Endothelial cell of umbilical vein (primary cell): ENCODE measurements at regions not wholly inside any gene's neighbourhood (a gene's known extent, or its start where the extent isn't known, plus 50 kb on each side); places are given as distances from the start of the nearest gene placed in this dataset.

ENCODE experiments used
- BruUV-seq: library from RNA; stranded (reverse); fragments of 400-500 nt; replicated peaks from 2 replicates; lab custom pipeline; 2021; lab: Mats Ljungman, UMichigan
- CTCF ChIA-PET: fragments of 300-600, 350-600 bp; sonication (Branson Sonifier 250); formaldehyde crosslinking; loops from one replicate; lab custom pipeline; 2021; ENCODE audit warnings: antibody characterized with exemption, inconsistent platforms; lab: Charles Lee
- POLR2A ChIA-PET: fragments of 300-600, 350-600 bp; sonication (Branson Sonifier 250); formaldehyde crosslinking; loops from one replicate; lab custom pipeline; 2021; ENCODE audit warnings: antibody characterized with exemption, inconsistent platforms; lab: Charles Lee
- DNase-seq: peaks from one replicate; pipeline ENCODE4 v3.0.0-alpha.2; 2011; ENCODE audit warnings: low read depth, low spot score
- FAIRE-seq: peaks from 2 replicates; lab custom pipeline; 2011; peaks lifted over from hg19 to GRCh38; lab: Jason Lieb, UNC
- H2AFZ ChIP-seq: 2 replicates; pipeline ENCODE4 v1.6.0; 2012; ENCODE audit warnings: low read depth, low read length, control low read depth, inconsistent platforms
- H3K27ac ChIP-seq: 2 replicates; pipeline ENCODE4 v1.5.1; 2011; ENCODE audit warnings: low read depth, mild to moderate bottlenecking, control low read depth, low read length, moderate library complexity; ENCODE audit not compliant: insufficient read depth
- H3K27me3 ChIP-seq, 2 experiments: 2 replicates each; pipeline versions ENCODE4 v1.6.0 to v1.6.1; 2011; ENCODE audit warnings: low read length in 2 of 2, mixed read lengths in 1 of 2; ENCODE audit not compliant: control insufficient read depth in 2 of 2, insufficient read depth in 2 of 2
- H3K36me3 ChIP-seq, 2 experiments: 2 replicates in 1 of 2; 3 replicates in 1 of 2; pipeline ENCODE4 v1.5.1; 2011; ENCODE audit warnings: low read length in 2 of 2, mild to moderate bottlenecking in 1 of 2, moderate library complexity in 1 of 2; ENCODE audit not compliant: control insufficient read depth in 2 of 2, insufficient read depth in 2 of 2; ENCODE audit errors: extremely low read depth in 1 of 2
- H3K4me1 ChIP-seq: 3 replicates; pipeline ENCODE4 v1.5.1; 2011; ENCODE audit warnings: mild to moderate bottlenecking, low read length; ENCODE audit not compliant: control insufficient read depth, insufficient read depth; ENCODE audit errors: extremely low read depth
- H3K4me2 ChIP-seq: 2 replicates; pipeline ENCODE4 v1.6.1; 2011; ENCODE audit warnings: low read length, control low read depth, mixed read lengths; ENCODE audit not compliant: insufficient read depth
- H3K4me3 ChIP-seq, 3 experiments: fragments of 200-600 bp in 1 of 3; sonication (generic), shearing (Covaris generic) in 1 of 3; replicated peaks in 1 of 3; 2 replicates each; pipeline ENCODE4 v1.5.1; 2011 to 2016; ENCODE audit warnings: control low read depth in 3 of 3, low read length in 3 of 3, mild to moderate bottlenecking in 2 of 3, inconsistent platforms in 1 of 3, low read depth in 1 of 3, moderate library complexity in 1 of 3; ENCODE audit not compliant: insufficient read depth in 1 of 3
- H3K79me2 ChIP-seq: 2 replicates; pipeline ENCODE4 v1.6.0; 2012; ENCODE audit warnings: low read length, inconsistent platforms; ENCODE audit not compliant: control insufficient read depth, insufficient read depth
- H3K9ac ChIP-seq: replicated peaks from 2 replicates; pipeline ENCODE3; 2011; ENCODE audit warnings: low read length, control low read depth; ENCODE audit not compliant: insufficient read depth; ENCODE audit errors: extremely low read depth
- H3K9me1 ChIP-seq: replicated peaks from 3 replicates; pipeline ENCODE4 v1.6.0; 2011; ENCODE audit warnings: mild to moderate bottlenecking, low read length; ENCODE audit not compliant: control insufficient read depth, insufficient read depth; ENCODE audit errors: extremely low read depth
- H3K9me3 ChIP-seq: replicated peaks from 2 replicates; pipeline ENCODE4 v1.5.1; 2012; ENCODE audit warnings: low read length, inconsistent platforms; ENCODE audit not compliant: control insufficient read depth, insufficient read depth
- H4K20me1 ChIP-seq: replicated peaks from 2 replicates; pipeline ENCODE3; 2011; ENCODE audit warnings: mild to moderate bottlenecking, low read length; ENCODE audit not compliant: control insufficient read depth, insufficient read depth; ENCODE audit errors: extremely low read depth
- CTCF ChIP-seq, 2 donors: IDR thresholded peaks; 1 replicate in 1 of 2; 2 replicates in 1 of 2; pipeline ENCODE4 v1.5.1; 2011; ENCODE audit warnings: low read length in 2 of 2, mild to moderate bottlenecking in 2 of 2, moderate library complexity in 2 of 2, control low read depth in 1 of 2, inconsistent platforms in 1 of 2, low read depth in 1 of 2; ENCODE audit not compliant: insufficient read depth in 1 of 2; ENCODE audit errors: extremely low read depth in 1 of 2
- EZH2 ChIP-seq: IDR thresholded peaks from 2 replicates; pipeline ENCODE4 v1.6.1; 2012; ENCODE audit warnings: borderline replicate concordance, low read depth, mild to moderate bottlenecking, moderate library complexity, low read length, inconsistent platforms; ENCODE audit not compliant: severe bottlenecking
- FOS ChIP-seq: IDR thresholded peaks from 2 replicates; pipeline ENCODE4 v1.6.1; 2011; ENCODE audit warnings: mild to moderate bottlenecking, low read length, moderate library complexity, borderline replicate concordance; ENCODE audit not compliant: insufficient read depth
- GATA2 ChIP-seq: IDR thresholded peaks from 2 replicates; pipeline ENCODE4 v1.7.0; 2011; ENCODE audit warnings: low read depth, mild to moderate bottlenecking, moderate library complexity, mixed read lengths, low read length; ENCODE audit not compliant: insufficient read length, insufficient read depth
- JUN ChIP-seq: IDR thresholded peaks from 2 replicates; pipeline ENCODE4 v1.6.1; 2011; ENCODE audit warnings: borderline replicate concordance, low read depth; ENCODE audit not compliant: insufficient read length, insufficient read depth
- MAX ChIP-seq: IDR thresholded peaks from 2 replicates; pipeline ENCODE4 v1.6.1; 2011; ENCODE audit not compliant: insufficient read depth, insufficient read length
- MYC ChIP-seq: IDR thresholded peaks from one replicate; pipeline ENCODE4 v1.6.1; 2011; ENCODE audit warnings: mild to moderate bottlenecking, low read depth, low read length
- POLR2A ChIP-seq: IDR thresholded peaks from 2 replicates; pipeline ENCODE4 v1.6.1; 2012; ENCODE audit warnings: low read depth, mild to moderate bottlenecking, control low read depth, low read length
- POLR2AphosphoS5 ChIP-seq: IDR thresholded peaks from 2 replicates; pipeline ENCODE4 v1.6.1; 2012; ENCODE audit warnings: low read depth, mild to moderate bottlenecking, control low read depth, low read length, moderate library complexity; ENCODE audit not compliant: insufficient read depth
- dilution Hi-C: fragments of 300-500 bp; cut with MboI; formaldehyde crosslinking; loops from one replicate; pipeline ENCODE4 v1.15.0; 2019; ENCODE audit warnings: low sequenced_read_pairs; ENCODE audit not compliant: extremely low pct_ligation_motif_present
- intact Hi-C: fragments of 100-400 bp; cut with micrococcal nuclease; formaldehyde crosslinking; loops from one replicate; pipeline ENCODE4 v1.10.0; 2022

- no peak for FAIRE-seq
- POLR2A ChIA-PET = no interaction called here
- no peaks in the 10 kb centered on the region for H3K4me1 ChIP-seq
- no peaks in the 10 kb centered on the region for H3K9me1 ChIP-seq
- no peak overlapping the region for H3K9ac ChIP-seq
- CTCF ChIA-PET = interaction anchor here (1.5 to 1.6 kb wide), 2 partner anchors 8 to 32 kb away, joined by 3 read pairs; no protein-coding TSS in a partner anchor
- H3K4me2 ChIP-seq = no peak overlapping the region
- H3K27ac ChIP-seq = no peak overlapping the region
- H3K9me3 ChIP-seq = no peaks in the 10 kb centered on the region
- no peaks in the 10 kb centered on the region for H3K27me3 ChIP-seq
- H3K4me3 ChIP-seq = no peak overlapping the region
- H3K79me2 ChIP-seq = no peaks in the 10 kb centered on the region
- TF ChIP-seq JUN = no peak
- TF ChIP-seq GATA2 = no peak
- TF ChIP-seq POLR2AphosphoS5 = no peak
- TF ChIP-seq MYC = no peak
- no peak for TF ChIP-seq CTCF (IDR thresholded peaks at IDR 0.05; ENCODE audit: extremely low read depth in 1 of 2, insufficient read depth in 1 of 2, low read depth in 1 of 2, low read length in 2 of 2)
- TF ChIP-seq MAX = no peak
- no peak for TF ChIP-seq FOS
- TF ChIP-seq POLR2A = no peak
- no peak for TF ChIP-seq EZH2
- dilution Hi-C loops (no loop called here), intact Hi-C loops (no loop called here)
- H2AFZ ChIP-seq = no peak overlapping the region
- no peak for DNase-seq
- BruUV-seq = no TSS peak
- H4K20me1 ChIP-seq = no peaks in the 10 kb centered on the region
- H3K36me3 ChIP-seq = no peaks in the 10 kb centered on the region
These were observed 274.1 kb upstream of the TMEM161B start for GRCh38 chr5:88542786-88543185.
